ENCODE measurements at regions not wholly inside any gene's neighbourhood (a gene's known extent, or its start where the extent isn't known, plus 50 kb on each side); places are given as distances from the start of the nearest gene placed in this dataset.

- Histone ChIP-seq H3K9me3 (no peaks in the 10 kb centered on the region), H3K36me3 (no peaks in the 10 kb centered on the region), H3K27me3 (no peaks in the 10 kb centered on the region), H3K4me3 (no peak overlapping the region)
- DNase-seq: no peak
These were observed 119.3 kb upstream of the SLC24A5 start for GRCh38 chr15:48001393-48002039.

DNA sequence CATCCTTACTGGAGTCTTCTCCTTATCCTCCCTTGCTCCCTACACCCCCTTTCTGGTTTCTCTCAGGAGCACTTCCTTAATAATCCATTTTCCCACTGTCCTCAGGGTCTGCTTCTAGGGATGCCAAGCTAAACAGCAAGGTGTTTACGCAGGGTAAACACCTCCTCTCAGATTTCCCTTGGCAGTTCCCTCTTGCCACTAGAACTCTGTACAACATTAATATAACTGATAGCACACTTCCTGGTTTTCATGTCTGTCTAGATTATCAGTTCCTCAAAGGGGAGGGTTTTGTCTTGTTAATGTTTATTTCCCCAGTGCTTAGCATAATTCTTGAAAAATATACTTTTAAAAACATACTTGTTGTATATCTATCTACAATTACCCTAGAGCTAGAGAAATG, 118.0 kb upstream of the SLC24A5 start:
- no peaks in the 10 kb centered on the region for H3K36me3 ChIP-seq
- no peak for DNase-seq

GRCh38 chr15:48003441-48003840, 117.3 kb upstream of the SLC24A5 start:
- DNase-seq: no peak
- Histone ChIP-seq H3K4me3 (no peak overlapping the region), H3K36me3 (no peaks in the 10 kb centered on the region), H3K9me3 (no peaks in the 10 kb centered on the region), H3K27me3 (no peaks in the 10 kb centered on the region)

More for the DNA sequence above, 118.0 kb upstream of the SLC24A5 start:
- Histone ChIP-seq H3K4me3 (no peak overlapping the region), H3K9me3 (no peaks in the 10 kb centered on the region), H3K27me3 (no peaks in the 10 kb centered on the region)

DNA sequence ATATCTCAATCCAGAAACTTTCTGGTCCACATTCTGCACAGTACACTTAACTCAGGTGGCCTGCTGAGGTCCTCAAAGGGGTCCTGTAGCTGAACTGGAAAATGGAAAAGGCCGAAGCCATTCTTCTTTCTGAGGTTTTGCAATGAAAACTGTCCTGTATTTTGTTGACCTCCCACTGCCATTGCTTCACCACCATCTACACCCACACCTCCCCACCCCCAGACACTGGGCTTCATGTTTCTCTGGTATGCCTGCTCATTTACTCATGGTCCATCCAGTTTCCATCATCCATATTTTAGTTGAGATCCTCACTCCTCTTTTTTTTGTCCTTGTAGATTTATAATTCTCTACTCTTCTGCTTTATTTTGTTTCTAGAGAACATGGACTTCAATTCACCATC, 115.7 kb upstream of the SLC24A5 start:
- no peaks in the 10 kb centered on the region for H3K36me3 ChIP-seq
- no peak for DNase-seq
- no peaks in the 10 kb centered on the region for H3K9me3 ChIP-seq
- no peaks in the 10 kb centered on the region for H3K27me3 ChIP-seq
- H3K4me3 ChIP-seq: no peak overlapping the region

DNA sequence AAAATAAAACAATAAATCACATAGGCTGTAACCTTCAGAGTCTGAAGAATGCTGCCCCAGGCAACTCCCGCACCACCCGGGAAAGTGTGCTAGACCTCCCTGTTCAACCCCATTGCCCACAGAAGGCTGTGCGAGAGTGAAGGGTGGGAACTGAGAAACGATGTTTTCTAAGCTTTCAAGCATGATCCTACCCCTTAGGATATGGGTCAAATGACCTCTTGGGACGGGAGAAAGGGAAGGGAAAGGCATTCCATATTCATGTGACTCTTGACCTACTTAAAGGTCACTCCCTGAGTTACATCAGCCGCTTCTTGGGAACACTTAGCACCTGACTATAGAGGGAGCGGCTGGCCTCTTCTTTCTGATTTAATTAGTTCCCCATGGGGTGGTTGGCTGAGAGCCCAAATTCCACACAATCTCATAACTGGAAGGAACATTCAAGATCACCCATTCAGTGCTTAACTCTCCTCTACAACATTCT, 114.7 kb upstream of the SLC24A5 start:
- no peak for DNase-seq
- Histone ChIP-seq H3K36me3 (no peaks in the 10 kb centered on the region), H3K27me3 (no peaks in the 10 kb centered on the region), H3K9me3 (no peaks in the 10 kb centered on the region), H3K4me3 (no peak overlapping the region)

DNA sequence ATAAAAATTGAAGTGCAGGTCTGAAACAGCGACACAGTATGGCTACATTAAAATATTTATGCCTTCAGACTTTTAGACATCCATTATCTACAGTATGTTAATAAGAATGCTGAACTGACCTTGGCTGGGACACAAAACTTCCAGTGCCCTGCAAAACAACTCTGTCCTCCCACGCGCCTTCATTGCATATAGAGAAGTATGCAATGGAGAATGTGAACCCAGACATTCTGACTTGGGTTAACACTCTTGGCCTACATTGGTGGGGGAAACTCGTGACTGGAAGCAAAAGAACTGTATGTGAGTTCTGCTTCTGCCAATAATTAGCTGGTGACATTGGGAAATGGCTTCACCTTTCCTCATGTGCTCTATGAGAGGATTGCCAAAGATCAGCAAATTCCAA, 110.5 kb upstream of the SLC24A5 start:
- Histone ChIP-seq H3K9me3 (no peaks in the 10 kb centered on the region), H3K27me3 (no peaks in the 10 kb centered on the region; the same call in 1 of the 2 replicates), H3K36me3 (no peaks in the 10 kb centered on the region), H3K4me3 (no peak overlapping the region)
- DNase-seq: no peak

GRCh38 chr15:48012191-48012590, 108.6 kb upstream of the SLC24A5 start:
- no peaks in the 10 kb centered on the region for H3K36me3 ChIP-seq
- no peaks in the 10 kb centered on the region; the same call in 1 of the 2 replicates for H3K27me3 ChIP-seq
- no peak for DNase-seq
- H3K4me3 ChIP-seq: no peak overlapping the region
- no peaks in the 10 kb centered on the region for H3K9me3 ChIP-seq

GRCh38 chr15:48016865-48017264, 103.9 kb upstream of the SLC24A5 start:
- Histone ChIP-seq H3K36me3 (no peaks in the 10 kb centered on the region), H3K9me3 (no peaks in the 10 kb centered on the region)

GRCh38 chr15:48017747-48018146, 103.0 kb upstream of the SLC24A5 start:
- DNase-seq: no peak
- Histone ChIP-seq H3K4me3 (no peak overlapping the region), H3K27me3 (no peaks in the 10 kb centered on the region; the same call in 1 of the 2 replicates), H3K36me3 (no peaks in the 10 kb centered on the region), H3K9me3 (no peaks in the 10 kb centered on the region)

More at GRCh38 chr15:48016865-48017264, 103.9 kb upstream of the SLC24A5 start:
- H3K4me3 ChIP-seq: no peak overlapping the region
- H3K27me3 ChIP-seq: no peaks in the 10 kb centered on the region; the same call in 1 of the 2 replicates
- no peak for DNase-seq

DNA sequence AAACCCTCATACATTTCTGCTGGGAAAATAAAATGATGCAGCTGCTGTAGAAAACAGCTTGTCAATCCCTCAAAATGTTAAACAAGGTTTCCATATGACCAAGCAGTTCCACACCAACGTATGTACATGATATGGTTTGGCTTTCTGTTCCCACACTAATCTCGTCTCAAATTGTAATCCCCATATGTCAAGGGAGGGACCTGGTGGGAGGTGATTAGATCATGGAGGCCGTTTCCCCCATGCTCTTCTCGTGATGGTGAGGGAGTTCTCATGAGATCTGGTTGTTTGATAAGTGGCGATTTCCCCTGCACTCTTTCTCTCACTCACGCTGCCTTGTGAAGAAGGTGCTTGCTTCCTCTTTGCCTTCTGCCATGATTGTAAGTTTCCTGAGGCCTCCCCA, 100.6 kb upstream of the SLC24A5 start:
- H3K4me3 ChIP-seq: no peak overlapping the region
- no peaks in the 10 kb centered on the region; the same call in 1 of the 2 replicates for H3K27me3 ChIP-seq
- no peak for DNase-seq
- H3K36me3 ChIP-seq: no peaks in the 10 kb centered on the region
- no peaks in the 10 kb centered on the region for H3K9me3 ChIP-seq

DNA sequence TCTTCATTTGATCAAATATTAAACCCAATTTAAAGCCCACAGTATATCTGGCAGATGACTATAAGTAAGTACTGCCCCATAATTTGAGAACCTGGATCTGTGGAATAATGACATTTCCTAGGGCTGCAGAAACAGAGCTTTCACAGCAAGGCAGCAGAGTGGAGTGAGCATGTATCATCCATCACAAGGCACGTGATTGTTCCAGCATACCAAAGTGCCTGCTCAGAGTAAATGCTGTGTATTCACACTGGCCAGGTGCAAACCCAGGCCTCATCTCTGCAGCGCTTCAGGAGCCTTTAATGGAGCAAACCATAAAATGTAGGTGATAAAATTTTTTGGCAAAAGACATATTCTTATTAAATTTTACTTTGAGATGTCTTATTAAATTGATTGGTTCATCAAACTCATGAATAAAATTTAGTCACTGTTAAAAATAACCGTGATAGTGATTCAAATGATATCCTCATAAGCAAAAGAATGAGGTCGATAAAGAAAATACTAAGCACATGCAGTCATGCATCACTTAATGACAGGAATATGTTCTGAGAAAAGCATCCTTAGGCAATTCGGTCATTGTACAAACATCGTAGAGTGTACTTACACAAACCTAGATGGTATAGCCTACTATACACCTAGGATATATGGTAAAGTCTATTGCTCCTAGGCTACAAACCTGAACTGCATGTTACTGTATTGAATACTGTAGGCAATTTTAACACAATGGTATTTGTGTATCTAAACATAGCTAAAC, 99.3 kb upstream of the SLC24A5 start:
- Histone ChIP-seq H3K9me3 (no peaks in the 10 kb centered on the region), H3K27me3 (no peaks in the 10 kb centered on the region), H3K4me3 (no peak overlapping the region), H3K36me3 (no peaks in the 10 kb centered on the region)
- no peak for DNase-seq

DNA sequence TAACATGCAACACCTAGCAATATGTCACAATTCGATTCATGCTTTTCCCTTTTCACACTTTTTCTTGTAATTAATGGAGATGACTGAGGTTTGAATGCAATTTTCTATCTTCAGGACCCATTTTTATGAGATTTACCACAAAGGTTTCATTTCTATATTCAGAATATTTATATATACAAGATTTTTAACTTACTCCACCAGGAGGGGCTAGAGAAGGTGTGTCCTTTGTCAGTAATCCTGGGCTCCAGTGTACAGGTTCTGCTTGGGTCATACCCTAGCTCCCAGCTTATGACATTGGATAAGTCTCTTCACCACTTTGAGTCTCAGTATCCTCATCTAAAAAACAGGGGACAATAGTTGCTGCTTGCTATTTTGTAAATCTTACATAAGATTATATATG, 95.7 kb upstream of the SLC24A5 start:
- Histone ChIP-seq H3K9me3 (no peaks in the 10 kb centered on the region), H3K27me3 (0 out of 2 replicates have a peak, but pooled peaks cover under 1% of the 10 kb centered on the region), H3K4me3 (no peak overlapping the region), H3K36me3 (no peaks in the 10 kb centered on the region)
- no peak for DNase-seq

- Histone ChIP-seq H3K4me3 (no peak overlapping the region), H3K36me3 (no peaks in the 10 kb centered on the region), H3K27me3 (0 out of 2 replicates have a peak, but pooled peaks cover 9% of the 10 kb centered on the region), H3K9me3 (no peaks in the 10 kb centered on the region)
- no peak for DNase-seq
These were observed 92.1 kb upstream of the SLC24A5 start for GRCh38 chr15:48028712-48029111.

DNA sequence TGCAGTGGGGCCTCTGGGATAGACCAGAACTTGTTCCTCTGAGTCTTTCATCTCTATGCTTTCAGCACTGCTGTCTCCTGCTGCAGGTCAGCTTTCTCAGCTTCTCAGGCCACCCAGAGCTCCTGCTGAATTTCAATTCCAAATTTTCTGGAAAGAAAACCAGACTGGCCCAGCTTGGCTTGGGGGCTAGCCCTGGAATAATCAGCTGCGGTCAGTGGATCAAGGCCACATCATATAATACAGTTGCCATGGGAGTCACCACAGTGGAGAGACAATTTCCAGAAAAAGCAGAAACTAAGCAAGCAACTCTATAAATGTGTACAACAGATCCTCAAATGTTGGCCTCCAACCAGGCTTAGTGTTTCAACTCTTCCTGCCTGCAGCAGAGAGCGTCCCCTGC, 91.1 kb upstream of the SLC24A5 start:
- Histone ChIP-seq H3K4me3 (no peak overlapping the region), H3K9me3 (no peaks in the 10 kb centered on the region), H3K36me3 (no peaks in the 10 kb centered on the region), H3K27me3 (0 out of 2 replicates have a peak, but pooled peaks cover 9% of the 10 kb centered on the region)
- DNase-seq: no peak

- Histone ChIP-seq H3K36me3 (no peaks in the 10 kb centered on the region), H3K4me3 (no peak overlapping the region), H3K9me3 (no peaks in the 10 kb centered on the region), H3K27me3 (0 out of 2 replicates have a peak, but pooled peaks cover 9% of the 10 kb centered on the region)
- DNase-seq: no peak
These were observed 89.3 kb upstream of the SLC24A5 start for GRCh38 chr15:48031466-48031865.

- H3K36me3 ChIP-seq: no peaks in the 10 kb centered on the region
- DNase-seq: no peak
- no peak overlapping the region for H3K4me3 ChIP-seq
- H3K27me3 ChIP-seq: 0 out of 2 replicates have a peak, but pooled peaks cover 9% of the 10 kb centered on the region
- H3K9me3 ChIP-seq: no peaks in the 10 kb centered on the region
These were observed 88.8 kb upstream of the SLC24A5 start for GRCh38 chr15:48031973-48032372.

DNA sequence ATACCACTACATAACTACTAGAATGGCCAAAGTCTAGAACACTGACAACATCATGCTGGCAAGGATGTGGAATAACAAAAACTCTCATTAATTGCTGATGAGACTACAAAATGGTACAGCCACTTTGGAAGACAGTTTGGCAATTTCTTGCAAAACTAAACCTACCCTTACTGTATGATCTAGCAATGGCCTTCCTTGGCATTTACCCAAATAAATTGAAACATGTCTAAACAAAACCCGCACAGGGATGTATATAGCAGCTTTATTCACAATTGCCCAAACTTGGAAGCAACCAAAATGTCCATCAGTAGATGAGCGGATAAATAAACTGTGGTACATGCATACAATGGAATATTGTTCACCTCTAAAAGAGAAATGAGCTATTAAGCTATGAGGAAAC, 87.9 kb upstream of the SLC24A5 start:
- Histone ChIP-seq H3K36me3 (no peaks in the 10 kb centered on the region), H3K4me3 (no peak overlapping the region), H3K27me3 (0 out of 2 replicates have a peak, but pooled peaks cover 9% of the 10 kb centered on the region), H3K9me3 (no peaks in the 10 kb centered on the region)
- no peak for DNase-seq

- H3K27me3 ChIP-seq: no peaks in the 10 kb centered on the region
- H3K4me3 ChIP-seq: no peak overlapping the region
- H3K9me3 ChIP-seq: no peaks in the 10 kb centered on the region
- no peak for DNase-seq
- H3K36me3 ChIP-seq: no peaks in the 10 kb centered on the region
These were observed 82.6 kb upstream of the SLC24A5 start for GRCh38 chr15:48038221-48038620.

All from MG63 (cell line).